IPS-NIHi7 (cell line): ENCODE measurements at regions not wholly inside any gene's neighbourhood (a gene's known extent, or its start where the extent isn't known, plus 50 kb on each side); places are given as distances from the start of the nearest gene placed in this dataset.

Experiments
- DNase-seq: peaks from one replicate; pipeline ENCODE4 v3.0.0; 2012; ENCODE audit warnings: mixed read lengths; ENCODE audit errors: extremely low spot score

- no peak for DNase-seq
Measured at GRCh38 chr5:166050531-166050930, 2240.9 kb upstream of the WWC1 start.

- DNase-seq, result no peak
Measured at GRCh38 chr5:166058660-166059059, 2232.8 kb upstream of the WWC1 start.

GRCh38 chr5:166062094-166062493, 2229.4 kb upstream of the WWC1 start:
- no peak for DNase-seq

GRCh38 chr5:166062719-166063118, 2228.7 kb upstream of the WWC1 start:
- DNase-seq, result no peak

- no peak for DNase-seq
Measured at GRCh38 chr5:166063261-166063660, 2228.2 kb upstream of the WWC1 start.

- no peak for DNase-seq
Measured at GRCh38 chr5:166068547-166069335, 2222.7 kb upstream of the WWC1 start.

GRCh38 chr5:166073901-166074581, 2217.4 kb upstream of the WWC1 start:
- DNase-seq, result peak; percentile 39

GRCh38 chr5:166074582-166075481, 2216.6 kb upstream of the WWC1 start:
- peak; percentile 52 for DNase-seq

GRCh38 chr5:166083183-166083959, 2208.1 kb upstream of the WWC1 start:
- DNase-seq, result no peak

- DNase-seq, result no peak
Measured at GRCh38 chr5:166086568-166086967, 2204.9 kb upstream of the WWC1 start.

- no peak for DNase-seq
Measured at GRCh38 chr5:166088389-166089039, 2202.9 kb upstream of the WWC1 start.

- no peak for DNase-seq
Measured at GRCh38 chr5:166091931-166092330, 2199.5 kb upstream of the WWC1 start.

GRCh38 chr5:166093312-166093711, 2198.1 kb upstream of the WWC1 start:
- DNase-seq, result no peak

- DNase-seq, result no peak
Measured at GRCh38 chr5:166102947-166103346, 2188.5 kb upstream of the WWC1 start.

GRCh38 chr5:166111021-166111420, 2180.4 kb upstream of the WWC1 start:
- no peak for DNase-seq

- DNase-seq, result no peak
Measured at GRCh38 chr5:166117072-166118066, 2174.1 kb upstream of the WWC1 start.

GRCh38 chr5:166119506-166119905, 2171.9 kb upstream of the WWC1 start:
- no peak for DNase-seq

GRCh38 chr5:166123717-166124116, 2167.7 kb upstream of the WWC1 start:
- DNase-seq, result no peak

- no peak for DNase-seq
Measured at GRCh38 chr5:166127766-166128570, 2163.5 kb upstream of the WWC1 start.
